OCI-LY1 (cell line): ENCODE measurements at regions not wholly inside any gene's neighbourhood (a gene's known extent, or its start where the extent isn't known, plus 50 kb on each side); places are given as distances from the start of the nearest gene placed in this dataset.

Experiments used
- H2AFZ ChIP-seq: fragments of 200-600 bp; sonication (generic), shearing (Covaris generic); 2 replicates; pipeline ENCODE4 v1.6.0; 2014; ENCODE audit warnings: antibody characterized with exemption, mild to moderate bottlenecking, low read length
- H3F3A ChIP-seq: fragments of 200-600 bp; sonication (generic), shearing (Covaris generic); 2 replicates; pipeline ENCODE4 v1.6.0; 2014; ENCODE audit warnings: mild to moderate bottlenecking, antibody characterized with exemption, low read length, moderate library complexity; ENCODE audit not compliant: insufficient read depth
- H3K27ac ChIP-seq: fragments of 200-600 bp; sonication (generic); 2 replicates; pipeline ENCODE4 v1.5.1; 2014; ENCODE audit warnings: low read length, mixed run types, mild to moderate bottlenecking, low read depth; ENCODE audit not compliant: poor library complexity, severe bottlenecking
- H3K27me3 ChIP-seq: fragments of 200-600 bp; sonication (generic); 2 replicates; pipeline ENCODE4 v1.6.0; 2014; ENCODE audit warnings: antibody characterized with exemption, mild to moderate bottlenecking, low read length, moderate library complexity; ENCODE audit not compliant: insufficient read depth
- H3K36me3 ChIP-seq: fragments of 200-600 bp; sonication (generic); 2 replicates; pipeline ENCODE4 v1.6.1; 2014; ENCODE audit warnings: mild to moderate bottlenecking, antibody characterized with exemption, low read length, moderate library complexity, mixed read lengths; ENCODE audit not compliant: insufficient read depth
- H3K4me1 ChIP-seq: fragments of 200-600 bp; sonication (generic); 2 replicates; pipeline ENCODE4 v1.5.1; 2014; ENCODE audit warnings: mild to moderate bottlenecking, low read length, moderate library complexity; ENCODE audit not compliant: insufficient read depth, severe bottlenecking
- H3K4me2 ChIP-seq: fragments of 200-600 bp; sonication (generic), shearing (Covaris generic); 2 replicates; pipeline ENCODE4 v1.6.1; 2014; ENCODE audit warnings: low read length
- H3K4me3 ChIP-seq: fragments of 200-600 bp; sonication (generic); 2 replicates; pipeline ENCODE4 v1.5.1; 2014; ENCODE audit warnings: low read length, low read depth, mild to moderate bottlenecking, mixed read lengths; ENCODE audit not compliant: poor library complexity, severe bottlenecking
- H3K79me2 ChIP-seq: fragments of 200-600 bp; shearing (Covaris generic); 2 replicates; pipeline ENCODE4 v1.6.1; 2016; ENCODE audit warnings: mixed run types, low read length, mixed read lengths; ENCODE audit not compliant: insufficient read depth
- H3K9ac ChIP-seq: fragments of 200-600 bp; sonication (generic), shearing (Covaris generic); 2 replicates; pipeline ENCODE4 v1.6.1; 2014; ENCODE audit warnings: mild to moderate bottlenecking, low read length, mixed read lengths
- H3K9me2 ChIP-seq: fragments of 200-600 bp; sonication (generic), shearing (Covaris generic); 2 replicates; pipeline ENCODE4 v1.6.1; 2014; ENCODE audit warnings: low read depth, mild to moderate bottlenecking, low read length, mixed read lengths
- H3K9me3 ChIP-seq: fragments of 200-600 bp; shearing (Covaris generic); 2 replicates; pipeline ENCODE4 v1.6.1; 2014; ENCODE audit warnings: low read length, mixed read lengths
- H4K20me1 ChIP-seq: fragments of 200-600 bp; sonication (generic), shearing (Covaris generic); 2 replicates; pipeline ENCODE4 v1.6.0; 2016; ENCODE audit warnings: mild to moderate bottlenecking, low read length; ENCODE audit not compliant: insufficient read depth
- EZH2 ChIP-seq: fragments of 200-600 bp; sonication (generic), shearing (Covaris generic); IDR thresholded peaks from 2 replicates; pipeline ENCODE4 v1.8.0; 2017; ENCODE audit warnings: borderline replicate concordance, mixed run types, mild to moderate bottlenecking, antibody characterized with exemption, low read length, moderate library complexity, mixed read lengths
- TF ChIP-seq, protein P1 (sequence below): fragments of 200-600 bp; sonication (generic), shearing (Covaris generic); IDR thresholded peaks from 2 replicates; pipeline ENCODE4 v1.5.1; 2017; ENCODE audit warnings: mild to moderate bottlenecking, antibody characterized with exemption, low read length, moderate library complexity, mixed read lengths

DNA sequence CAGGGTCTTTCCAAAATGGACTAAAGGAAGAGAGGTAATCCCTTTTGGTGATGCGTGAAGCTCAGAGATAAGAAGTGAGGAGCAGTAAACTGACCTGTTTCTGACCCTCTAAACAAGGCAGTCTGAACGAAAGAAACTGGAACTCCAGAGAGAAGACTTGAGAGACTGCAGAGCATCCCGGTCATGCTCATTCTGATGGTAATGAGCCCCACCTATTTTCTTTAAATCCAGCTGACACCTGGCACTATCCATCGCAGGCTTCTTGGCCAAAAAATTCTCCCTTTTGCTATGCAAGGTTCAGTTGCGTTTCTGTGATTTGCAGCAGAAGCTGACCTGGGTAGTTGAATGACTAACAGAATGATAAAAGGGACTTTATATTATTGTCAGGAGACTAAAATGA lies 105.9 kb upstream of the KCNK2 start:
- TF ChIP-seq, protein P1, sequence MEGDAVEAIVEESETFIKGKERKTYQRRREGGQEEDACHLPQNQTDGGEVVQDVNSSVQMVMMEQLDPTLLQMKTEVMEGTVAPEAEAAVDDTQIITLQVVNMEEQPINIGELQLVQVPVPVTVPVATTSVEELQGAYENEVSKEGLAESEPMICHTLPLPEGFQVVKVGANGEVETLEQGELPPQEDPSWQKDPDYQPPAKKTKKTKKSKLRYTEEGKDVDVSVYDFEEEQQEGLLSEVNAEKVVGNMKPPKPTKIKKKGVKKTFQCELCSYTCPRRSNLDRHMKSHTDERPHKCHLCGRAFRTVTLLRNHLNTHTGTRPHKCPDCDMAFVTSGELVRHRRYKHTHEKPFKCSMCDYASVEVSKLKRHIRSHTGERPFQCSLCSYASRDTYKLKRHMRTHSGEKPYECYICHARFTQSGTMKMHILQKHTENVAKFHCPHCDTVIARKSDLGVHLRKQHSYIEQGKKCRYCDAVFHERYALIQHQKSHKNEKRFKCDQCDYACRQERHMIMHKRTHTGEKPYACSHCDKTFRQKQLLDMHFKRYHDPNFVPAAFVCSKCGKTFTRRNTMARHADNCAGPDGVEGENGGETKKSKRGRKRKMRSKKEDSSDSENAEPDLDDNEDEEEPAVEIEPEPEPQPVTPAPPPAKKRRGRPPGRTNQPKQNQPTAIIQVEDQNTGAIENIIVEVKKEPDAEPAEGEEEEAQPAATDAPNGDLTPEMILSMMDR: no peak
- TF ChIP-seq EZH2: no peak
- no peak overlapping the region for H3K4me3 ChIP-seq
- H3K9me3 ChIP-seq: no peaks in the 10 kb centered on the region
- no peaks in the 10 kb centered on the region for H3K9me2 ChIP-seq
- no peaks in the 10 kb centered on the region for H3F3A ChIP-seq
- H3K27me3 ChIP-seq: no peaks in the 10 kb centered on the region
- H3K27ac ChIP-seq: no peak overlapping the region
- H4K20me1 ChIP-seq: no peaks in the 10 kb centered on the region
- H2AFZ ChIP-seq: no peak overlapping the region
- no peaks in the 10 kb centered on the region for H3K36me3 ChIP-seq
- H3K79me2 ChIP-seq: no peaks in the 10 kb centered on the region
- H3K4me2 ChIP-seq: no peak overlapping the region
- no peak overlapping the region for H3K9ac ChIP-seq
- no peaks in the 10 kb centered on the region for H3K4me1 ChIP-seq

DNA sequence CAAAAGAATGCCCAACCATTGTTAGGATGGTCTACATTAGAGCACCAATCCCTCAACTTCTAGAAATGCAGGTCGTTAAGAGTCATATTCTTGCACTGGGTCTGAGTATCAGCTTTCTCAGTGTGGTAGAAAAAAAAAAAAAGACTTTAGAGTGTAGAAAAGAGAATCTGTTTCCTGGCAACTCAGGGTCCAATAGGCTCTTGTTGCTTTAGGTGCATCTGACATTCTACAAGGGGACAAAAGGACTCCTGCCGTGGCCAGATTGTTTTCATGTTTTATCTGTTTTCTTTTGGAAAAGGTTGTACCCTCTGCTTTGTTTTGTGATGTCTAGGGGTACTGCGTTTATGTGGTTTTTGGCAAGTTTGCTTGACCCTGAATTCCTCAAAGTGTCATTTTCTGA lies 105.4 kb upstream of the KCNK2 start:
- Histone ChIP-seq H3K4me2 (no peak overlapping the region), H3K4me3 (no peak overlapping the region), H3K9me3 (no peaks in the 10 kb centered on the region), H3K4me1 (no peaks in the 10 kb centered on the region), H3F3A (no peaks in the 10 kb centered on the region), H3K36me3 (no peaks in the 10 kb centered on the region), H3K27me3 (no peaks in the 10 kb centered on the region), H3K9me2 (no peaks in the 10 kb centered on the region), H3K9ac (no peak overlapping the region), H4K20me1 (no peaks in the 10 kb centered on the region), H3K79me2 (no peaks in the 10 kb centered on the region), H2AFZ (no peak overlapping the region), H3K27ac (no peak overlapping the region)
- TF ChIP-seq, protein P1: no peak
- TF ChIP-seq EZH2: no peak

GRCh38 chr1:214977700-214978374 lies 104.7 kb upstream of the KCNK2 start:
- Histone ChIP-seq H2AFZ (no peak overlapping the region), H3K4me1 (no peaks in the 10 kb centered on the region), H3K27me3 (no peaks in the 10 kb centered on the region), H3K9me3 (no peaks in the 10 kb centered on the region), H3K9me2 (no peaks in the 10 kb centered on the region), H3K4me3 (no peak overlapping the region), H3F3A (no peaks in the 10 kb centered on the region), H3K4me2 (no peak overlapping the region), H3K79me2 (no peaks in the 10 kb centered on the region), H4K20me1 (no peaks in the 10 kb centered on the region), H3K9ac (no peak overlapping the region), H3K36me3 (no peaks in the 10 kb centered on the region), H3K27ac (no peak overlapping the region)
- no peak for TF ChIP-seq EZH2
- TF ChIP-seq, protein P1: no peak
